Mesenchymal stem cell (in vitro differentiated cells and primary cell): ENCODE measurements at regions not wholly inside any gene's neighbourhood (a gene's known extent, or its start where the extent isn't known, plus 50 kb on each side); places are given as distances from the start of the nearest gene placed in this dataset.

ENCODE experiments used
- DNase-seq: peaks from one replicate; pipeline ENCODE4 v3.0.0-alpha.2; 2013
- H2AFZ ChIP-seq: one replicate; pipeline ENCODE4 v1.6.1; 2013; ENCODE audit warnings: low read depth, mild to moderate bottlenecking, control low read depth, inconsistent platforms, low read length, moderate library complexity
- H2AK5ac ChIP-seq: 2 replicates; pipeline ENCODE4 v1.6.1; 2013; ENCODE audit warnings: low read length, moderate library complexity, mild to moderate bottlenecking, inconsistent platforms; ENCODE audit not compliant: severe bottlenecking
- H2BK120ac ChIP-seq: one replicate; pipeline ENCODE4 v1.6.1; 2013; ENCODE audit warnings: low read depth, mild to moderate bottlenecking, inconsistent platforms, low read length, moderate library complexity
- H2BK12ac ChIP-seq, 2 experiments: one replicate each; pipeline ENCODE4 v1.6.1; 2013; ENCODE audit warnings: inconsistent platforms in 2 of 2, low read length in 2 of 2, mild to moderate bottlenecking in 2 of 2, moderate library complexity in 2 of 2, control low read depth in 1 of 2
- H2BK15ac ChIP-seq: one replicate; pipeline ENCODE4 v1.6.1; 2013; ENCODE audit warnings: mild to moderate bottlenecking, low read depth, inconsistent platforms; ENCODE audit not compliant: poor library complexity, severe bottlenecking
- H2BK5ac ChIP-seq: 2 replicates; pipeline ENCODE4 v1.6.1; 2013; ENCODE audit warnings: low read depth, mild to moderate bottlenecking, low read length, control low read depth, inconsistent platforms; ENCODE audit not compliant: poor library complexity, severe bottlenecking
- H3K14ac ChIP-seq, 2 experiments: one replicate each; pipeline ENCODE4 v1.6.1; 2013; ENCODE audit warnings: inconsistent platforms in 2 of 2, low read length in 2 of 2, control low read depth in 1 of 2, mild to moderate bottlenecking in 1 of 2, moderate library complexity in 1 of 2
- H3K18ac ChIP-seq, 2 experiments: one replicate each; pipeline ENCODE4 v1.6.1; 2013; ENCODE audit warnings: inconsistent platforms in 2 of 2, low read length in 2 of 2, control low read depth in 1 of 2, low read depth in 1 of 2, mild to moderate bottlenecking in 1 of 2
- H3K23ac ChIP-seq, 2 experiments: one replicate each; pipeline ENCODE4 v1.6.1; 2013; ENCODE audit warnings: inconsistent platforms in 2 of 2, low read length in 2 of 2, mild to moderate bottlenecking in 2 of 2, moderate library complexity in 2 of 2, control low read depth in 1 of 2
- H3K27ac ChIP-seq: 2 replicates; pipeline ENCODE4 v1.5.1; 2013; ENCODE audit warnings: mild to moderate bottlenecking, moderate library complexity, low read length, control low read depth, inconsistent platforms; ENCODE audit not compliant: poor library complexity, severe bottlenecking
- H3K27me3 ChIP-seq, 2 experiments: 2 replicates each; pipeline versions ENCODE4 v1.6.1 to v1.7.0; 2013; ENCODE audit warnings: low read length in 2 of 2, mild to moderate bottlenecking in 2 of 2, moderate library complexity in 2 of 2, control low read depth in 1 of 2, inconsistent platforms in 1 of 2; ENCODE audit not compliant: control insufficient read depth in 1 of 2, insufficient read depth in 1 of 2
- H3K36me3 ChIP-seq, 2 experiments: 2 replicates each; pipeline versions ENCODE4 v1.6.1 to v1.7.0; 2013; ENCODE audit warnings: low read length in 2 of 2, control low read depth in 1 of 2, inconsistent platforms in 1 of 2, low read depth in 1 of 2, mild to moderate bottlenecking in 1 of 2; ENCODE audit not compliant: insufficient read depth in 2 of 2, control insufficient read depth in 1 of 2
- H3K4ac ChIP-seq, 2 experiments: one replicate each; pipeline ENCODE4 v1.6.1; 2013; ENCODE audit warnings: inconsistent platforms in 2 of 2, low read length in 2 of 2, mild to moderate bottlenecking in 2 of 2, moderate library complexity in 2 of 2, control low read depth in 1 of 2, low read depth in 1 of 2
- H3K4me1 ChIP-seq: 2 replicates; pipeline ENCODE4 v1.6.1; 2013; ENCODE audit warnings: low read depth, low read length, control low read depth; ENCODE audit not compliant: control insufficient read depth, insufficient read depth
- H3K4me2 ChIP-seq: 2 replicates; pipeline ENCODE4 v1.6.1; 2013; ENCODE audit warnings: low read length, mild to moderate bottlenecking, inconsistent platforms; ENCODE audit not compliant: poor library complexity, severe bottlenecking
- H3K4me3 ChIP-seq, 2 experiments: 2 replicates each; pipeline versions ENCODE4 v1.5.1 to v1.7.0; 2013; ENCODE audit warnings: low read length in 2 of 2, mild to moderate bottlenecking in 2 of 2, control low read depth in 1 of 2, low read depth in 1 of 2; ENCODE audit not compliant: insufficient read depth in 1 of 2
- H3K79me1 ChIP-seq: replicated peaks from 2 replicates; pipeline ENCODE4 v1.6.1; 2013; ENCODE audit warnings: mild to moderate bottlenecking, control low read depth, low read length, inconsistent platforms; ENCODE audit not compliant: poor library complexity, severe bottlenecking
- H3K9ac ChIP-seq: 2 replicates; pipeline ENCODE4 v1.7.0; 2013; ENCODE audit warnings: mild to moderate bottlenecking, low read length, moderate library complexity
- H3K9me3 ChIP-seq: 2 replicates; pipeline ENCODE4 v1.7.0; 2013; ENCODE audit warnings: mild to moderate bottlenecking, low read length; ENCODE audit not compliant: control insufficient read depth
- H4K8ac ChIP-seq: one replicate; pipeline ENCODE4 v1.6.1; 2013; ENCODE audit warnings: inconsistent platforms, mild to moderate bottlenecking, low read length, moderate library complexity
- H4K91ac ChIP-seq: one replicate; pipeline ENCODE4 v1.6.1; 2013; ENCODE audit warnings: mild to moderate bottlenecking, low read length, inconsistent platforms
- WGBS: methylation state at CpG from one replicate; pipeline ENCODE4 v1.1.7; 2013; ENCODE audit warnings: mixed read lengths; 5-methylcytosine and 5-hydroxymethylcytosine counted together

GRCh38 chr6:153574231-153574630, 443.1 kb upstream of the RGS17 start:
- Histone ChIP-seq H4K8ac (no peak overlapping the region), H3K27me3 (no peaks in the 10 kb centered on the region), H3K79me1 (no peaks in the 10 kb centered on the region), H3K9me3 (peaks cover 6% of the 10 kb centered on the region), H2AFZ (no peak overlapping the region), H2BK15ac (no peak overlapping the region), H4K91ac (no peak overlapping the region), H3K23ac (no peak overlapping the region), H2BK120ac (no peak overlapping the region), H3K4me1 (no peaks in the 10 kb centered on the region), H3K4me3 (no peak overlapping the region), H3K4ac (no peak overlapping the region), H3K27ac (no peak overlapping the region), H2AK5ac (no peak overlapping the region), H3K4me2 (no peak overlapping the region), H3K9ac (no peak overlapping the region), H2BK12ac (no peak overlapping the region), H3K18ac (no peak overlapping the region), H3K14ac (no peak overlapping the region), H3K36me3 (no peaks in the 10 kb centered on the region), H2BK5ac (no peak overlapping the region)
- no peak for DNase-seq
- 100% methylated on average over 1 of the region's 2 CpGs for WGBS

- no peak overlapping the region for H2BK15ac ChIP-seq
- H3K27me3 ChIP-seq = no peaks in the 10 kb centered on the region
- no peak overlapping the region for H3K23ac ChIP-seq
- H3K9ac ChIP-seq = no peak overlapping the region
- no peaks in the 10 kb centered on the region for H3K79me1 ChIP-seq
- H2AFZ ChIP-seq = no peak overlapping the region
- H2BK12ac ChIP-seq = no peak overlapping the region
- H3K18ac ChIP-seq = no peak overlapping the region
- H4K91ac ChIP-seq = no peak overlapping the region
- WGBS = 100% methylated on average over 2 of the region's 3 CpGs
- DNase-seq = no peak
- H3K4me1 ChIP-seq = no peaks in the 10 kb centered on the region
- H3K14ac ChIP-seq = no peak overlapping the region
- H3K4me2 ChIP-seq = no peak overlapping the region
- no peak overlapping the region for H2AK5ac ChIP-seq
- no peak overlapping the region for H4K8ac ChIP-seq
- H3K4me3 ChIP-seq = no peak overlapping the region
- no peaks in the 10 kb centered on the region for H3K36me3 ChIP-seq
- H3K27ac ChIP-seq = no peak overlapping the region
- no peak overlapping the region for H2BK120ac ChIP-seq
- H2BK5ac ChIP-seq = no peak overlapping the region
- peaks cover 4% of the 10 kb centered on the region for H3K9me3 ChIP-seq
- no peak overlapping the region for H3K4ac ChIP-seq
Measured at GRCh38 chr6:153572371-153572770, 441.3 kb upstream of the RGS17 start.

- Histone ChIP-seq H4K8ac (no peak overlapping the region), H2BK15ac (no peak overlapping the region), H3K23ac (no peak overlapping the region), H3K4me2 (no peak overlapping the region), H4K91ac (no peak overlapping the region), H3K4me3 (peak overlapping the region in 1 of 2 experiments; percentile 66), H3K18ac (no peak overlapping the region), H3K4ac (no peak overlapping the region), H3K9me3 (no peaks in the 10 kb centered on the region), H3K27ac (no peak overlapping the region), H2BK120ac (no peak overlapping the region), H3K14ac (no peak overlapping the region), H2AK5ac (no peak overlapping the region), H3K9ac (peak overlapping the region; percentile 76), H3K79me1 (no peaks in the 10 kb centered on the region), H2BK5ac (no peak overlapping the region), H2BK12ac (no peak overlapping the region), H3K4me1 (no peaks in the 10 kb centered on the region), H2AFZ (no peak overlapping the region), H3K27me3 (no peaks in the 10 kb centered on the region), H3K36me3 (no peaks in the 10 kb centered on the region)
- WGBS = no CpG with 5 or more reads among the region's 1 CpG
- DNase-seq = peak; percentile 33
Measured at GRCh38 chr6:153568628-153569027, 437.5 kb upstream of the RGS17 start.

- Histone ChIP-seq H3K18ac (peak overlapping the region in 1 of 2 experiments; percentile 14), H2BK12ac (peak overlapping the region in 1 of 2 experiments; percentile 77), H2BK5ac (no peak overlapping the region), H3K14ac (no peak overlapping the region), H2BK15ac (no peak overlapping the region), H3K9ac (no peak overlapping the region), H3K36me3 (no peaks in the 10 kb centered on the region), H3K9me3 (no peaks in the 10 kb centered on the region), H3K4me1 (no peaks in the 10 kb centered on the region), H4K91ac (no peak overlapping the region), H4K8ac (peak overlapping the region; percentile 49), H3K4me3 (no peak overlapping the region), H3K4me2 (no peak overlapping the region), H3K23ac (no peak overlapping the region), H3K79me1 (no peaks in the 10 kb centered on the region), H3K4ac (no peak overlapping the region), H2BK120ac (no peak overlapping the region), H2AFZ (peak overlapping the region; percentile 1), H3K27me3 (no peaks in the 10 kb centered on the region), H2AK5ac (no peak overlapping the region), H3K27ac (no peak overlapping the region)
- DNase-seq = peak; percentile 9
- 61% methylated on average over 2 of the region's 2 CpGs for WGBS
Measured at GRCh38 chr6:153564803-153565202, 433.7 kb upstream of the RGS17 start.
